ENCODE measurements at regions not wholly inside any gene's neighbourhood (a gene's known extent, or its start where the extent isn't known, plus 50 kb on each side); places are given as distances from the start of the nearest gene placed in this dataset.

DNA sequence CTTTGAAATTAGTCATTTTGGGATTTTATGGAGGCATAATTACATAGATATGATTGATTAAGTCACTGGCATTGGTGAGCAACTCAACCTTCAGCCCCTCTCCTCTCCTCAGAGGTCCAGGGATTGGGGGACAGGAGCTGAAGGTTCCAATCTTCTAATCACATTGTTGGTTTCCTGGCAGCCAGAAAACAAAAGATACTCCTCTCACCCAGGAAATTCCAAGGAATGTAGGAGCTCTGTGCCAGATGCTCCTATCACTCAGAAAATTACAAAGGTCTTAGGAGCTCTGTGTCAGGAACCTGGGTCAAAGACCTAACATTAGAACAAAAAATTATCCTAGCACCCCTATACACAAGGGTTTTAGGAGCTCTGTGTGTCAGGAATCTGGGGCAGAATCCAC, 679.7 kb upstream of the ID4 start:
- no peaks in the 10 kb centered on the region for H3K27me3 ChIP-seq (replicated peaks in 1 of 4; ENCODE audit: control insufficient read depth in 3 of 4, extremely low read depth in 1 of 4, insufficient read depth in 3 of 4, low read length in 3 of 4)
- no peak overlapping the region for H3K56ac ChIP-seq (replicated peaks; ENCODE audit: insufficient read length, low read depth, low read length)
- no peak overlapping the region for H2AK5ac ChIP-seq (ENCODE audit: low read depth, low read length)
- H3K23ac ChIP-seq (ENCODE audit: insufficient read length): no peak overlapping the region
- H4K20me1 ChIP-seq (replicated peaks in 1 of 2; ENCODE audit: control insufficient read depth in 1 of 2, insufficient read depth in 2 of 2, low read length in 2 of 2): no peaks in the 10 kb centered on the region
- no peak overlapping the region for H4K91ac ChIP-seq (replicated peaks; ENCODE audit: insufficient read length, low read length)
- H3K9me3 ChIP-seq (ENCODE audit: insufficient read depth in 2 of 2, low read depth in 1 of 2, low read length in 1 of 2): no peaks in the 10 kb centered on the region
- H3K18ac ChIP-seq (ENCODE audit: extremely low read depth, low read length): no peak overlapping the region
- H3K4me3 ChIP-seq (ENCODE audit: extremely low read depth in 1 of 4, insufficient read depth in 2 of 4, low read depth in 3 of 4, low read length in 4 of 4): no peak overlapping the region
- no peaks in the 10 kb centered on the region for H3K4me1 ChIP-seq (replicated peaks in 1 of 4; ENCODE audit: control insufficient read depth in 3 of 4, insufficient read depth in 4 of 4, low read length in 3 of 4)
- H3K9ac ChIP-seq (replicated peaks in 1 of 4; ENCODE audit: extremely low read depth in 1 of 4, low read depth in 3 of 4, low read length in 3 of 4): no peak overlapping the region
- ChIA-PET POLR2A (ENCODE audit: partially characterized antibody) (interaction anchor here (1.4 kb wide), 1 partner anchor 23 kb away, joined by 3 read pairs; no protein-coding TSS in a partner anchor), CTCF (ENCODE audit: partially characterized antibody) (interaction anchor here (0.9 to 1.0 kb wide), 3 partner anchors 11 to 133 kb away, joined by 3 to 5 read pairs (median 3); no protein-coding TSS in a partner anchor)
- H3K27ac ChIP-seq (ENCODE audit: low read depth, low read length): no peak overlapping the region
- no peaks in the 10 kb centered on the region for H3K23me2 ChIP-seq (ENCODE audit: low read depth, low read length)
- H3K4me2 ChIP-seq (ENCODE audit: insufficient read depth in 1 of 2, low read depth in 2 of 2, low read length in 2 of 2): no peak overlapping the region
- no peaks in the 10 kb centered on the region for H3K79me1 ChIP-seq (ENCODE audit: low read depth, low read length)
- no peak overlapping the region for H2BK20ac ChIP-seq (ENCODE audit: low read length)
- H3K4ac ChIP-seq (replicated peaks; ENCODE audit: insufficient read length, low read depth, low read length): no peak overlapping the region
- H2BK12ac ChIP-seq (ENCODE audit: low read depth, low read length): no peak overlapping the region
- DNase-seq (ENCODE audit: low read depth in 1 of 2, low spot score in 2 of 2) (no peak), FAIRE-seq (no peak)
- H2BK15ac ChIP-seq (ENCODE audit: low read length): no peak overlapping the region
- H4K5ac ChIP-seq (ENCODE audit: insufficient read length, low read depth, low read length): no peak overlapping the region
- no peaks in the 10 kb centered on the region for H3K79me2 ChIP-seq (ENCODE audit: control insufficient read depth in 1 of 2, insufficient read depth in 2 of 2, low read length in 2 of 2)
- no peak overlapping the region for H3K14ac ChIP-seq (ENCODE audit: insufficient read length)
- no peak overlapping the region for H4K8ac ChIP-seq (ENCODE audit: extremely low read depth, insufficient read depth, low read length)
- TF ChIP-seq TEAD4 (IDR thresholded peaks at IDR 0.05; ENCODE audit: low read depth, low read length) (0 out of 2 replicates have a peak, but pooled peaks have one; percentile 41), CBX5 (IDR thresholded peaks at IDR 0.05; ENCODE audit: low read depth, low read length) (no peak)
- H2AFZ ChIP-seq (ENCODE audit: low read length): 0 out of 2 replicates have a peak overlapping the region, but pooled peaks have one; percentile 82
- H3K36me3 ChIP-seq (ENCODE audit: control insufficient read depth in 2 of 4, insufficient read depth in 4 of 4, low read length in 3 of 4): no peaks in the 10 kb centered on the region
- H2BK5ac ChIP-seq (ENCODE audit: low read depth, low read length): no peak overlapping the region
- no peak overlapping the region for H2BK120ac ChIP-seq (replicated peaks; ENCODE audit: low read depth, low read length)

Data from H1 (cell line).